HG03135 (cell line): ENCODE measurements at regions not wholly inside any gene's neighbourhood (a gene's known extent, or its start where the extent isn't known, plus 50 kb on each side); places are given as distances from the start of the nearest gene placed in this dataset.

ENCODE experiments used
- ATAC-seq: cut with Tn5 transposase; IDR thresholded peaks from one replicate; pipeline ENCODE4 v1.9.1; 2021; ENCODE audit warnings: mild to moderate bottlenecking, moderate library complexity; ENCODE audit not compliant: unreplicated experiment

GRCh38 chr5:61683148-61683547 is 351.1 kb downstream of the ZSWIM6 start:
- ATAC-seq, result no peak

DNA sequence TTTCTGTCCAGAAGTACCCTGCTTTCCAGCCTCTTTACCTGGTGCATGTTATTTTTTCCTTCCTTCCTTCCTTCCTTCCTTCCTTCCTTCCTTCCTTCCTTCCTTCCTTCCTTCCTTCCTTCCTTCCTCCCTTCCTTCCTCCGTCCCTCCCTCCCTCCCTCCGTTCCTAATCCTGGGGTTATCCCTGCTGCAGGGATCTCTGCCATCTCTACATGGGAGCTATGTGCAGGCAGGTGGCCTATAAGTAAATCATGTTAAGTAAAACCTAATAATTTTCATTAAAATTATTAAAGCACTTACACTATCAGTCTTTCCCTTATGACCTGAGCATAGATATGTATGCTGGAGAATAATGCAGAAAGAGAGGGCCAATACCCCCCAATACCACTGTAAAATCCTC is 351.9 kb downstream of the ZSWIM6 start:
- ATAC-seq, result no peak

- ATAC-seq, result no peak
Observed at GRCh38 chr5:61686491-61687257, 354.6 kb downstream of the ZSWIM6 start.

GRCh38 chr5:61687371-61687770 is 355.3 kb downstream of the ZSWIM6 start:
- no peak for ATAC-seq

DNA sequence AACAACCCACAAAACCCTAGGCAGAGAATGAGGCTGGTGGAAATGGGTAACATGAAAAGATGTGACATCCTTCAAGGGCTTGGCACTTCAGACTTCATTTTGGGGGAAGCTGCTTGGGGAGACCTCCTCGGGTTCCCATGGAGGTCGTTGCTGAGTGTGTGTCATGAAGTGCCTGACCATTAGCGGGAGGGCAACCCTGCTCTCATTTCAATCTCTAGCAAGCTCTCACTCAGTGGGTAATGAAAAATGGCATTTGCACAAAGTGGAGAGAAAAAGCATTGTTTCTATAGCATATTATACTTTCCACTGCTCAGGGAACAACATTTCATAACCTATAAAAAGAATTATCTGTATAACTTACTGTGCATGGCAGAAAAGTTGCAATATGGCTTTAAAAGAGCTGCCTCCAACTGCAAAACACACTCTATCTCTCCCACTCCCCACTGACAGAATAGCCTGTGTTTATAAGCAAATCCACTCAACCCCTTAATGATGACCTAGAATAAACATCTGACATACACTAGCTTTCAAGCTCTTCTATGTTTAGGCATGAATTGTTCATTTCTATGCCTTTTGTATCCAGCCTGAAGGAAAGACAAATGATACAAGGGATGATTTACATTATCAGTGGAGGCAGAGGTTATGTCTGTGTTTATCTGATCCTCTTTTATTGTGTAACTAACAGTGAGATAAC is 357.2 kb downstream of the ZSWIM6 start:
- no peak for ATAC-seq

GRCh38 chr5:61697809-61698558 is 365.9 kb downstream of the ZSWIM6 start:
- no peak for ATAC-seq

- ATAC-seq, result peak; percentile 60
Observed at GRCh38 chr5:61701877-61702602, 370.0 kb downstream of the ZSWIM6 start.

DNA sequence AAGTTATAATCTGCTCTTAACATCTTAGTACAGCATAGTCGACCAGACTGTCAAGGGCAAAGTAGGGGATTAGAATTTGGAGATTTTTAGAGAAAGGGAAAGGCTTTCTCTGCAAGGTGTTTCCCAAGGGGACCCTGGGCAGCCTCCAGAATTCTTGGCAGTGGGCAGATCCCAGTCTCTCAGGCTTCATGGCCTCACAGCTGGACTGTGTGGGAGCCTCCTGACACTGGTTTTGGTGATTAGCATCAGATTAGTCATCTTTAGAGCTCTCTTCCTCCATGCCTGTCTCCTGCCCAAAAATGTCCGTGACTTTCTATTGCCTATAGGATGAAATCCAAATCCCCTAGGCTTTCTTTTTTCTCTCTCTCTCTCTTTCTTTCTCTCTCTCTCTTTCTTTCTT is 370.7 kb downstream of the ZSWIM6 start:
- no peak for ATAC-seq

GRCh38 chr5:61704289-61704688 is 372.2 kb downstream of the ZSWIM6 start:
- peak; percentile 49 for ATAC-seq

DNA sequence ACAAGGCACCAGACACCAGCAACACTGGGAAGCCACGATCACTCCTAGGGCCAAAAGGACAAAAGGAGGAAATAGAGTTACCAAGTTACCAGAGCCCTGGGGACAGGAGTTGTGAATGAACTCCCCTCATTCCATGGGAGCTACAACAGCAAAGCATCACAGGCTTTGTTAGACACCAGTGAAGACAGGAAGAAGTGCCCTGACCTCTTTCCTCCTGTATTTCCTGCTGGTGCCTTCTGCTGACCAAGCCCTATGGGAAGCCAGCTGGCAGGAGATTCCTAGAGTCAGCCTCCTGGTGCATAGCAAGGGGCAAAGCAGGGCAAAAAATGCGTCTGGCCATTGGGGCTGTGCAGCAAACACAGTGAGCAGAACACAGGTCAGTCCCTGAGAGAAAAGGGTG is 374.7 kb downstream of the ZSWIM6 start:
- ATAC-seq, result no peak

GRCh38 chr5:61719124-61719523 is 387.1 kb downstream of the ZSWIM6 start:
- no peak for ATAC-seq

GRCh38 chr5:61720829-61721228 is 388.8 kb downstream of the ZSWIM6 start:
- ATAC-seq, result no peak

DNA sequence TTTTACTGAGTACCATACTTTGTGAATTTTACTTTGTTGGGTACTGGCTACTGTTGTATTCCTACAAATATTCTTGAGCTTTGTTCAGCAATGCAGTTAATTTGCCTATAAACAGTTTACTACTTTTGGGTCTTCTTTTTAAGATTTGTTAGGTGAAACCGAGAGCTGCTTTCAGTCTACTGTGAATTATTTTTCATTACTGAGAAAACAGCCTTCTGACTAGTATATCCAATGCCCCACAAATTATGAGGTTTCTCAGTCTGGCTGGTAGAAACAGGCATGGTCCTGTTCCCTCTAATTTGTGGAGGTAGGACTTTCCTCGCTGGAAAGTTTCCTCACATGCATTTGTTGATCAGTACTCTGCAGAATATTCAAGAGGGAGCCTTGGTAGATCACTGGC is 392.0 kb downstream of the ZSWIM6 start:
- no peak for ATAC-seq

- no peak for ATAC-seq
Observed at GRCh38 chr5:61728287-61728686, 396.2 kb downstream of the ZSWIM6 start.

DNA sequence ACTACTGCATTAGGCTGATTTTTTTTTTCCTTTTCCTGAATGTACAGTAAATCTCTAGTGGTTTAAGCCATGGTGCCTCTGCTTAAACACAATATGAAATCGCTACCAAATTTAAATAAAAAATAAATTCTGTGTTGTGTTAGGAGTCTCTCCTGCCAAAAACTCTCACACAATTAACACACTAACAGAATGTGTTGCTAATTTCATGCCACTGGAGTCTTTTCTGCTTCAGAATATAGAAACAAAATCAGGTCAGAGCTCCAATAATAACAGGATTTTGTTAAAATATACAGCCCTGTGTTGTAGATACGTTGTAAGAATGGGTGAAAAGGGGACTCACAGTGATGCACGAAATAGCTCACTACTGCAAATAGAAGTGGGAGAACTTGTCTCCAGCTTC is 398.8 kb downstream of the ZSWIM6 start:
- ATAC-seq, result no peak

DNA sequence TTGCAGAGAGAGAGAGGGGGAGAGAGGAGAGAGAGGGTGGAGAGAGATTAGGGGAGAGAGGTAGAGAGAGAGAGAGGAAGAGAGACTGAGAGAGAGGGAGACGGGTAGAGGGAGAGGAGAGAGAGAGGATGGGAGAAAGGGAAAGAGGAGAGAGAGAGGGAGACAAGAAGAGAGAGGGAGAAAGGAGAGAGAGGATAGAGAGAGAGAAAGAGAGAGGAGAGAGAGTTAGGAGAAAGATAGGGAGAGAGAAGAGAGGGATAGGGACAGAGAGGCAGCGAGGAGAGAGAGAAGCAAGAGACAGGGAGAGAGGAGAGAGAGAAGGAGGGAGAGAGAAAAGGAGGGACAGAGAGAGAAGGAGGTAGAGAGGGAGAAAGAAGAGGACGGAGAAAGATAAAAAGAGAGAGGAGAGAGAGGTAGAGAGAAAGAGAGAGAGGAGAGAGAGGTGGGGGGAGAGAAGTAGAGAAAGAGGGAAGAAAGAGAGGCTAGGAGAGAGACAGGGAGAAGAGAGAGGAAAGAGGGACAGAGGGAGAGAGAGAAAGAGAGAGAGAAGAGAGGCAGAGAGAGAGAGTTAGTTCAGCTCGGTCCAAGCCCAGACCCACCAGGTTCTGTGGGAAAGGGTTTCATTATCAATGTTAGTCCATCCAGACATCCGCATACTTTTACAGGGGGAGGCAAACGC is 399.3 kb downstream of the ZSWIM6 start:
- no peak for ATAC-seq

- no peak for ATAC-seq
Observed at GRCh38 chr5:61731946-61732314, 399.9 kb downstream of the ZSWIM6 start.

DNA sequence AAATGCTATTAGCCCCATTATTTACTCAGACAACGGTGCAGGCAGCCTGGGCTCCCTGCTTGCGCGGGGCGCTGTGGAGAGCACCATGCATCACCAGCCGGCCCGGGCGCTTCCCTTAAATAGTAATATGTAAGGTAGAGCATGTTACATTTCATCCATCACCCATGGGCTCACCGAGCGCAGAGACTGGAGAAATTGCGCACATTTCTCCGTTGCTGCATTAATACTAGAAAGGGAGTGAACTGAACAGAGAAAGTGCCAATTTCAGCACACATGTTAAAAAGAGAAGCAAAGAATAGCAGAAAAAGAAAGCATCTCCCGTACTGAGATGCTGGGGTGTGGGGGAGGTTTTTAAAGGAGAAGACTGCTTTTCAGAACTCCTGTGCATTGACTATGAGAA is 400.3 kb downstream of the ZSWIM6 start:
- no peak for ATAC-seq

DNA sequence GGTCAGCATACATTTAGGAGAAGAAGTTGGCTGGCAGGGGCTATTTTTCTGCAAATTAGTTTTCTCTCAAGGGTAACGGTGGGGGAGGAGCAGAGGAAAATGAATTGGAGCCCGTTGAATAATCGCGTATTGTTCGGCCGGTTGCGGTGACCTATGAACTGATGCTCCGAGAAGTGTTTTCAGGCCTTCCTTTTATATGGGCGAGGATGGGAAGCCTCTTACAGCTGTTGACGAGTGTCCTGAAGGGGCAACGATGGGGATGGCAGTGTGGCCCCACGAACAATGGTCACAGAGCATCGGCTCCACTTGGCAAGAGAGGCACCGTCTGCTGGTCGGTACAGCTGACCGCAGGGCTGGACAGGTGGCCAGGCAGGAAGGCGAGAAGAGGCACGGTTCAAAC is 400.7 kb downstream of the ZSWIM6 start:
- no peak for ATAC-seq

DNA sequence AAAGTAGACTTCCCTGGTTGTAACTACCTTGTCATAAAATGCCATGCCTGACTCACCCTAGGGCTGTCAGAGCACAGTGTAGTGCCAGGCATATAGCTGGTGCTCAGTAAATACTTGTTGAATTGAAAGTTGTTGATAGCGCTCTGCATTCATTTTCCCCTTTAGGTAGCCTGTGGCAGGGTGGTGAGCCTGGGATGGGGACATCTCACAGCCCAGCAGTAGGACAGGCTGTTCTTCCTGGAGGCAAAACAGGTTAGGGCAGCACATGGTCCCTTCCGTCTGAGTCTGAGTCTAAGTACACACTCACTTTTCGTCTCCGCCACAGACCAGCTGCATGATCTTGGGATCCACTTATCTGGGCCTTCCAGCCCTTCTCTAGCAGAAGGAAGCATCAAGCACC is 401.9 kb downstream of the ZSWIM6 start:
- no peak for ATAC-seq

- ATAC-seq, result no peak
Observed at GRCh38 chr5:61734966-61735365, 402.9 kb downstream of the ZSWIM6 start.
